ENCODE measurements at regions not wholly inside any gene's neighbourhood (a gene's known extent, or its start where the extent isn't known, plus 50 kb on each side); places are given as distances from the start of the nearest gene placed in this dataset.

DNA sequence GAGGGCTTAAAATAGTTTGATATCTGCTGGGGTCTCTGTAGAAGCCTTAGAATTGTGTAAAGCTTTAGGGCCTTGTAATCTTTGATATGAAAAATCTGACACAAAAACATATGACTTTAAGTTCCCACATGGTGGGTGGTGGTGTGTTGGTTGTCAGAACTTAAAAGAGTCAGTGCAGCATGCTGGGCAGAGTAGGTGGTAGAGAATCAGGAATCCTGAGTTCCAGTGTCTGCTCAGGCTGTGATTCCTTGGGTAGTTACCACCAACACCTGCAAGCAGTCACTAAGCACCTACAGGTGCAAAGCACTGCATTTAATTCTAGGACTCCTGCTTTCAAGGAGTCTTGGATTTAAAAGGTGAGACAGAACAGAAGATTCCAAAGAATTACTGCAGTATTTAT, 144.6 kb downstream of the ACER2 start:
- Histone ChIP-seq H3K36me3 (no peaks in the 10 kb centered on the region), H3K27ac (no peak overlapping the region), H3K9me3 (no peaks in the 10 kb centered on the region), H3K27me3 (no peaks in the 10 kb centered on the region), H3K4me3 (no peak overlapping the region), H3K4me1 (peaks cover 0 to 4% (median 0%) of the 10 kb centered on the region in 3 donors)
- no peak for FAIRE-seq
- no peak for DNase-seq
- intact Hi-C loops (cut with DNase I): no loop called here
- ATAC-seq: no peak
- TF ChIP-seq, protein P1, sequence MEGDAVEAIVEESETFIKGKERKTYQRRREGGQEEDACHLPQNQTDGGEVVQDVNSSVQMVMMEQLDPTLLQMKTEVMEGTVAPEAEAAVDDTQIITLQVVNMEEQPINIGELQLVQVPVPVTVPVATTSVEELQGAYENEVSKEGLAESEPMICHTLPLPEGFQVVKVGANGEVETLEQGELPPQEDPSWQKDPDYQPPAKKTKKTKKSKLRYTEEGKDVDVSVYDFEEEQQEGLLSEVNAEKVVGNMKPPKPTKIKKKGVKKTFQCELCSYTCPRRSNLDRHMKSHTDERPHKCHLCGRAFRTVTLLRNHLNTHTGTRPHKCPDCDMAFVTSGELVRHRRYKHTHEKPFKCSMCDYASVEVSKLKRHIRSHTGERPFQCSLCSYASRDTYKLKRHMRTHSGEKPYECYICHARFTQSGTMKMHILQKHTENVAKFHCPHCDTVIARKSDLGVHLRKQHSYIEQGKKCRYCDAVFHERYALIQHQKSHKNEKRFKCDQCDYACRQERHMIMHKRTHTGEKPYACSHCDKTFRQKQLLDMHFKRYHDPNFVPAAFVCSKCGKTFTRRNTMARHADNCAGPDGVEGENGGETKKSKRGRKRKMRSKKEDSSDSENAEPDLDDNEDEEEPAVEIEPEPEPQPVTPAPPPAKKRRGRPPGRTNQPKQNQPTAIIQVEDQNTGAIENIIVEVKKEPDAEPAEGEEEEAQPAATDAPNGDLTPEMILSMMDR (IDR thresholded peaks at IDR 0.05): no peak

DNA sequence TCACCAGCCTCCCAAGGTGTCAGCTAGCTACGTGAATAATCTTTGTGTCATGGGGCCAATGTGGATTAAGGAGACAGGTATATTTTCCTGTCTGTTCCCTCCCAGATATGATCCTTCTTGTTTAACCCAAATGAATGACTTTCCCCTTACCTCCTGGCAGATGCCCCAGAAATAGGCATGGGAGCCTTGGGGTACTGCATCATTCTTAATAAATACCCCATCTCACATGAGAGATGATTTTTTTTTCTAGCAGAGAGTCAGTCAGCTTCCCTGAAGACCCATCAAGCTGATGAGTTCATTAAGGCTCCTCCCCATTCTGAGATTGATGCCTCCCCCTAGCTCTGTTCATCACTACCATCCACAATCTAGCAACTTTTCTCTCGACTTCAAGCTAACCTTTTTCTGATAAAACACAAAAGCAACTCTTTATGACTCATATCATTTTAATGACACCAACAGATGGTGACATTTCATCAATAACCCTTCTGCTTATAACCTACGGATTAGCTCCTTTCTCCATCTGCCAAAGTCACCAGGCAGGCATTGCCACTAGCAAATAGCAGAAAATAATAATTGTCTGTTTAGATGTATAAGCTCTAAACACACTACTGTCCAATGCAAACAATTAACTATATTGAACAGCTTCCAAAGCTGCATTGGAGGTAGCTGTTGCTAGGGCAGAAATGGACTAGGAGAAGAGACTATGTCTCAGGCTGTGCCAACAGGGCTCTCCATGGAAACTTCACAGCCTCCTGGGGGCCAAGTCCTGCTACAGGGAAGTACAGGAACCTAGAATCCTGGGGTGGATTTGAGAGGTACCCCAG, 143.7 kb downstream of the ACER2 start:
- DNase-seq: no peak
- 21 to 24% methylated on average over 3 of the region's 3 CpGs for WGBS, 2 donors
- intact Hi-C loops (cut with DNase I): no loop called here
- no peaks in the 10 kb centered on the region for H3K36me3 ChIP-seq
- no peaks in the 10 kb centered on the region for H3K27me3 ChIP-seq
- H3K27ac ChIP-seq: no peak overlapping the region
- no peak overlapping the region for H3K4me3 ChIP-seq
- no peak for FAIRE-seq
- no peaks in the 10 kb centered on the region for H3K9me3 ChIP-seq
- ATAC-seq: peak in 2 of 4 donors; percentile 14 to 50
- H3K4me1 ChIP-seq: peaks cover 0 to 4% (median 0%) of the 10 kb centered on the region in 3 donors
- TF ChIP-seq, protein P1 (IDR thresholded peaks at IDR 0.05): no peak

DNA sequence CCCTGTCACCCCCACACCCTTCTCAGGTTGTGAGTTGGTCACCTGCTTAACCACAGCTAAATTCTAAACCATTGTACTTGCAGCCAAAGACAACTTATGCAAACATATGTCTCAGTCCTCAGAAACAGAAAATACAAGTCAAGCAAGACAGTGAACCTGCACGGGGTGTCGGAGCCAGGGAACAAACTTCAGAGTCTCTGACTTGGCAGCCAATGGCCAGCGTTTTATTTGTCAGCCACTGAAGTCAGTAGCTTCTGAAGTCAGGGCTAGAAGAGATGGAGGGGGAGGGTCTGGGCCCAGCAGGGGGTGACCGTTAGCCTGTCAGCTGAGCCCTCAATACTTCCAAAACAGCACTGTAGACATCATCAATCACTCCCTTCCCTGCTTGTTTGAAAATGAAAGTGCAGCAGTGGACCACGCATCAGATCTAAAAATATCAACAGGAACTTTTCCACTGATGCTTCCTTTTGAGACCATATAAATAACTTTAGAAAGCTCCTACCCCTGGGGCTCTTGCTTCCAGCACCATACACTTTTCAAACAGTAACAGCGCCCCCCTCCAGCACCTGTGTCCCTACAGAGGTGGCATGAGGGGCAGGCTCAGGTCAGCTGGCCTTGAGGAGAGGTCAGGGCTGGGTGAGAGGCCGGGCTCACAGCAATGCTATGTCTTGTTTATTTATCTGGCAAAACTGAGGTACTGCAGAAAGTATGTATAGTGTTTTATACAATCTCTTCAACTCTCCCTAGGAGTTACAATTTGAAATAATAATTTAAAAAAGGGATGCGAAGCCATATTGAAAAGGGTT, 142.5 kb downstream of the ACER2 start:
- Histone ChIP-seq H3K36me3 (no peaks in the 10 kb centered on the region), H3K27ac (no peak overlapping the region), H3K9me3 (no peaks in the 10 kb centered on the region), H3K4me3 (no peak overlapping the region), H3K4me1 (peaks cover 0 to 4% (median 0%) of the 10 kb centered on the region in 3 donors), H3K27me3 (no peaks in the 10 kb centered on the region)
- FAIRE-seq: no peak
- ATAC-seq: peak in 3 of 4 donors; percentile 42 to 62 (median 43)
- DNase-seq: no peak
- intact Hi-C loops (cut with DNase I): no loop called here
- WGBS, 2 donors: 15 to 29% methylated on average over 8 of the region's 8 CpGs
- TF ChIP-seq, protein P1 (IDR thresholded peaks at IDR 0.05): no peak

DNA sequence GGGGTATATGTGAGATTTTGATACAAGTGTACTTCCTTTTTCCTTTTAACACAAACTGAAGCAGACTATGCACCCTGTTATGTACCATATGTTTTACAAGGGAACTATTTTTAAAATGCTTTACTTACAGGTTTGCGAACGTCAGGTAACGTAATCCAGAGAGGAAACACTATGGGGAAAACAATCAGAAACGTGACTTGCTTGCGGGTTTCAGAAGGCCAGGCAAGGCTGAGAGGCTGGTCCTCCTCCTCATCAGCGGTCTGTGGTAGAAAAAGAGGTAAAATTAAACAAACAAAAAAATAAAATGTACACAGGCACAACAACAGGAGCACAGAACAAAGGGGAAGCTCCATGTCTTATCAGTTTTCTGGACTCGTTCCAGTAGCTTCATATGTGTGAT, 141.2 kb downstream of the ACER2 start:
- 69 to 75% methylated on average over 7 of the region's 7 CpGs for WGBS, 2 donors
- Histone ChIP-seq H3K27ac (no peak overlapping the region), H3K4me3 (no peak overlapping the region), H3K27me3 (no peaks in the 10 kb centered on the region), H3K4me1 (peaks cover 0 to 4% (median 0%) of the 10 kb centered on the region in 3 donors), H3K9me3 (no peaks in the 10 kb centered on the region), H3K36me3 (no peaks in the 10 kb centered on the region)
- ATAC-seq (no peak), FAIRE-seq (no peak), DNase-seq (no peak)
- intact Hi-C loops (cut with DNase I): no loop called here
- TF ChIP-seq, protein P1 (IDR thresholded peaks at IDR 0.05): no peak
